Anterior cingulate cortex (tissue), 58 donors: ENCODE measurements at regions not wholly inside any gene's neighbourhood (a gene's known extent, or its start where the extent isn't known, plus 50 kb on each side); places are given as distances from the start of the nearest gene placed in this dataset.

Experiments used
- DNase-seq, 58 donors: peaks; one replicate each; lab custom pipeline; 2025; lab: John Stamatoyannopoulos, UW

DNA sequence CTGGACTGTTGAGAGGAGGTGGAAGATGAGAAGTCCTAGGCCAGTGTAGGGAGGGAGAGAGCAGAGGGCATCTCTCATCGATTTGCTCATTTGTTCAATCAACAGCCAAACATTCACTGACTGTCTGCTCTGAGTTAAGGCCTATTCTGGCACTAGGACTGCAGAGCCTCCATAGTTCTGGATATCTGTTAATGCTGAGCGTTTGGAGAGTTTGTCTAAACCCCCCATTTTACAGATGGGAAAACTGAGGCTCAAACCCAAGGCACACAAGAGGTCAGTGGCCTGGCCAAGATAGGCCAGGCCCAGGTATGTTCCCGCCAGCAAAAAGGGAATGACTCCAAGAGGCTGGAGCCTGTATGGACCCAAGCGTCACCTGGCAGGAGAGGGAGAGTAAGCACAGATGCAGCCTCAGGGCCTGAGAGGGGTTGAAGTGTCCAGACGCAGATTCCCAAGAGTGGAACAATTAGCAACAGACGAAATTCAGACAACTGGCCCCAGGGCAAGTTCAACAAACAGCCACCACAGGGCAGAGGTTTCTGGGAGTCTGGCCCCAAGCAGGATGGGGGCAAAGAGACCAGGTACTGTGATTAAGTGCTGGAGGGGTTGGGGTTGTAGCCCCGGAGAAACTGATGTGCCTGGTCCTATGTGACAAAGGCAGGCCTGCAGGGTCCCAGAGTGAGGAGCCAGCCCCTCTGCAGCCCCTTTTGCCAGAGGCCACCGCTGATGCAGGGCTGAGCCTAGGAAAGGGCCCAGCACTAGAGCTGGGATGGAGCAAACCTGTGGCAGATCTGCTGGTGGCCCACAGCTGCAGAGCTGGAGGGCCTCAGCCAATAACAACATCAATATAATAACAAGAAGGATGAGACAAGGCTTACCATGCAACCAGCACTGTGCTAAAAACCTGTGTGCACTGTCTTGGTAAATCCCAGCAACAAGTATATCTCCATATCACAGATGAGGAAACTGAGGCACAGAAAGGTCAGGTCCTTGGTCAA, 245.1 kb upstream of the TLE3 start:
- DNase-seq, result no peak

DNA sequence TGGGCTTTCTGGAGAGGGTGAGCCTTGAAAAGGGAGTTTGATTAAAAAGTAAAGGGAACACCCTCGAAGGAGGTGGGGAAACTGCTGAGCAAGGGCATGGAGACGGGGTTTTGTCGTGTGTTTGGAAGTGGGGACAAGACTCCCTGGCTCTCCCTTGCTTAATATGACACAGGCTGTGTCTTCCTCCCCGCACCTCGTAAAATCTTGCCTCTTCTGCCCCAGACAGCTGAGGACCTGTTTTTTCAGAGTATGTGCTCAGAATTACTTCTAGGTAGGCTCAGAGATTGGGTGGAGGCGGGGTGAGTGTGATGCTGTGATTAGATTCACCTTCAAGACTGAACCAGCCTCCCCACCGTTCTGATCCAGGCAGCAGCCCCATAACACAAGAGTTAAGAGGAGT, 244.4 kb upstream of the TLE3 start:
- DNase-seq, result no peak

DNA sequence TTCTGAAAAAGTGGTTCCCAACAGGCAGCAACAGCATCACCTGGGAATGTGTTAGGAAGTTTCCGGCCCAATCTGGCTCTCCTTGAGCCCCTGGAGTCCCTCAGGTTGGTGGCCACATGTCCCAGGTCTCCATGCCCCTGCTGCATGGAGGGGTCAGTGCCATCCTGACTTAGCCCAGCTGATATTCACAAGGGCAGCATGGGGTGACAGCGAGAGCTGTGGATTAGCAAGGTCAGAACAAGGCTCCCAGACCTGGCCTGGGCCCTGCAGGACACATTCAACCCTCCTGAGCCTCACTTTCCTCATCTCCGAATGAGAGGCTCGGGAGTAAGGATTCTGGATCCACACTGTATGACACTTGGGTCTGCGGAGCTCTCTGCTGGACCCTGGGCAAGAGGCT, 243.8 kb upstream of the TLE3 start:
- DNase-seq, result no peak

DNA sequence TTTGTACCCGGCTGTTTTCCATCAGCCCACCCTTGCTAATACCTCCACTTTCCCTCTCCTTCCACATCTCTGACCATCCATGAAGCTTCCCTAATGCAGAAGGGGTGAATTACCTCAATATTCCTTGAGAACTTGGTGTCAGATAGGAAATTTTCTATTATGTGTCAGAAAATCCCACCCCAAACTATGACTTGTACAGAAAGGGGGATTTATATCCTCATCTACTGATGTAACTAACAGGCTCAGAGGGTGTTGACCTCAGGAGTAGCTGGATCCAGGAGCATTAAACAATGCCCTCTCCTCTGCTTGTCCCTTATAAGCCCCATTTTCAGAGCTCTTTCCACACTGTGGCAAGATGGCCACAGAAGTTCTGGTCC, 242.8 kb upstream of the TLE3 start:
- DNase-seq, result no peak

DNA sequence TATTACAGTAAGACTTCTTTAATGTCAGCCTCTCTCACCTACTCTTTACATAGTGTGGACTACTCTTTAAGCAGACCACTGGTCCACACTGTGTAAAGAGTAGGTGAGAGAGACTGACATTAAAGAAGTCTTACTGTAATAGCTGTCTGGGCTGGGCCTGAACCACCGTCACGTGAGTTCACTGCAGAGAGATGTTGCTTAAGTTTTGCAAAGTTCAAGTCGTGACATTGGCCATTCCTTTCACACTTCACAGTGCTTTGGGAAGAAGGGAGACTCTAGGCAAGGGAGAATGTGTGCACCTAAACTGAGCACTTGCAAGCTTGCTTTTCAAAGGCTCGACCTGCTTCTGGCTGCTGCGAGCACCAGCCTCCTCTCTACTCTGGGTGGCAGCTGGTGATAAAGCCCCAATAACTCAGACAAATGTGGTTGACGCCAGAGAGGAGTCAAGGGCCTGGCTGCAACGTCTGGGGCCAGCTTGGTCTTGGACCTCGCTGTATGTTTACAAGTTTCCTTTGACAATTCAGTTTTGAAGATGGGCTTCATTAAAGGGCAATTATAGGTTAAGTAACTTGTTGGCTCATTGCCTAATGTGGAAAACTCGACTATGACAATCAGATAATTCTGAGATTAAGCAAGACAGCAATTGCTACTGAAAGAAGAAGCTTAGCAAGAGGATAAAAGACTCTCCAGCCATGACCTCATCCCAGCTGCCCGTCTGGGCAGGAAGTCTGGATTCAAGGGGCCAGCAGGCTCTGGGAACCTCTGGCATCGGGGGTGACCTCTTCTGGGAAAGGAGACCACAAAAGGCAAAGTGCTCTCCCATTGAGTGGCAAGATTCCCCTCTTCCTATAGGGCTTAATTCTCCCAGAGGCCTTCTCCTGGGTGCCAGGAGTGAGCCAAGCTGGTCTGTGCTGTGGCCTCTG, 242.1 kb upstream of the TLE3 start:
- DNase-seq, result no peak

DNA sequence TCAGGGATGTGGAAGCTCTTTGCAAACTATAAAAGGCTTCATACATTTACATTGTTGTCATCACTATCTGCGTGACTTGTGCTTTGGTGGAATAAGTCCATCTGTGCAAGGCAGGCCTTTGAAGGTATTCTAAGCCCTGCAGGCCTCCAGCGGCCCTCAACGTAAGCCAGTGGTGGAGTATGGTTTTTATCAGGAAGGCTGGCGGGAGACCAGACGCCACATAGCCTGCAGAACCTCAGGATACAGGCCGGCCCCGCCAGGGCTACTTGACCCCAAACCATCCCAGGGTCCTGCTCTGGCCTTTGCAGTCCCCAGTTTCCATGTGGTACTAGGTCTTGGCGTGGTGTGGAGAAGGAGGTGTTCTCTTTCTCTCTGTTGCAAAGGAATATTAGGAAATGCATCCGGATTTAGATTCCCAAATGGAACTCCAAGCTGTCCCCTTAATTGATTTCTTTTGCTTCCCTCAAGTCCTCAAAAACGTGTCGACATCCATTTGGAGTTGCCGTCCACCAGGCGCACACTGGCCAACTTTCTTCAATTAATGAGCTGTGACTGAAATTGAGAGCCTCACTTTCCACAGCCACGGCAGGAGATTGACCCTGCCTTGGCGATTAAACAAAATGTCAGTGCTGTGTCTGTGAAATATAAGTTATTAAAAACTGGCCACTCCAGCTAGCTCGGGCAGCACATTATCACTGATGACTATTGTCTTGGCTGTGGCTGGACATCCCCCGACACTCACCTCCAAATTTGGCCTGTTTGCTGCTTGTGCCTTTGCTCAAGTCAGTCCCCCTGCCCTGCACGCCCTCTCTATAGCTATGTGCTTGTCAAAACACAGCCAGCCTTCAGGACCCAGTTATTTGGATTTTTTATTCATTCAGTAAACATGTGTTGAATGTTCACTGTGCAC, 239.8 kb upstream of the TLE3 start:
- no peak for DNase-seq

- DNase-seq, result no peak
Observed at GRCh38 chr15:70336425-70337009, 238.8 kb upstream of the TLE3 start.

DNA sequence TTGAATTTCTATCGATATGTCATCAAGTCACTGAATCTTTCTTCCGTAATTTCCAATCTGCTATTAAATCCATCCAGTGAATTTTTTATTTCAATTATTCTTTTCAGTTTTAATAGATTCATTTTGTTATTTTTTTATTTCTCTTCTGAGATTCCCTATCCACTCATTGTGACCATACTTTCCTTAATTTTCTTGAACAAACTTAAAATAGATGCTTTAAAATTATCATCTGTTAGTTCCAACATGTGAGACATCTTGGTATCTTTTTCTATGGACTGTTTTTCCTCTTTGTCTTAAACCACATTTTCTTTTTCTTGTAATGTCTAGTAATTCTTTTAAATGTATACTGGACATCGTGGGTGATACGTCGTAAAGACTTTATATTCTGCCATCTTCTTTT, 236.6 kb upstream of the TLE3 start:
- DNase-seq, result no peak

GRCh38 chr15:70329179-70329578, 231.5 kb upstream of the TLE3 start:
- DNase-seq, result no peak

DNA sequence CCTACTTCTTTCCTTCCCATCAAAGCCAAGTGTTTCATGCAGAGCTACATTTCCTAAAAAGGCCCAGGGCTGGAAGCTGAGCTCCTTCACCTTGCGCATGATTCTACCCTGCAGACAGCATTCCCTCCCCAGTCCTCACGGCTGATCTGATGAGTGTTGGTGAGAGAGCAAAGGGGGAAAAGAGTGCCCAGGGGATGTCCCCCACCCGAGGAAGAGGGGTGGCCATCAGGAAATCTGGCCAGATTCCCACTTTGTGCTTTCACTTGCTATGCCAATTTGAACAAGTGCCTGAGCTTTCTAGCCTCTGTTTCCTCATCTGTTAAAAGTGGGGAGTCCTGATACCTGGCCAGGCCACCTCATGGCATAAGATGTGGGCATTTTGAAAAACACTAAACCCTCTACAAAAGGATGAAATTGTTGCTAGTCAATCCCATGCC, 231.0 kb upstream of the TLE3 start:
- DNase-seq, result no peak

GRCh38 chr15:70327856-70328678, 230.3 kb upstream of the TLE3 start:
- DNase-seq, result peak in 8 of 58 donors; percentile 6 to 29 (median 21)

- DNase-seq, result no peak
Observed at GRCh38 chr15:70327328-70327855, 229.7 kb upstream of the TLE3 start.

DNA sequence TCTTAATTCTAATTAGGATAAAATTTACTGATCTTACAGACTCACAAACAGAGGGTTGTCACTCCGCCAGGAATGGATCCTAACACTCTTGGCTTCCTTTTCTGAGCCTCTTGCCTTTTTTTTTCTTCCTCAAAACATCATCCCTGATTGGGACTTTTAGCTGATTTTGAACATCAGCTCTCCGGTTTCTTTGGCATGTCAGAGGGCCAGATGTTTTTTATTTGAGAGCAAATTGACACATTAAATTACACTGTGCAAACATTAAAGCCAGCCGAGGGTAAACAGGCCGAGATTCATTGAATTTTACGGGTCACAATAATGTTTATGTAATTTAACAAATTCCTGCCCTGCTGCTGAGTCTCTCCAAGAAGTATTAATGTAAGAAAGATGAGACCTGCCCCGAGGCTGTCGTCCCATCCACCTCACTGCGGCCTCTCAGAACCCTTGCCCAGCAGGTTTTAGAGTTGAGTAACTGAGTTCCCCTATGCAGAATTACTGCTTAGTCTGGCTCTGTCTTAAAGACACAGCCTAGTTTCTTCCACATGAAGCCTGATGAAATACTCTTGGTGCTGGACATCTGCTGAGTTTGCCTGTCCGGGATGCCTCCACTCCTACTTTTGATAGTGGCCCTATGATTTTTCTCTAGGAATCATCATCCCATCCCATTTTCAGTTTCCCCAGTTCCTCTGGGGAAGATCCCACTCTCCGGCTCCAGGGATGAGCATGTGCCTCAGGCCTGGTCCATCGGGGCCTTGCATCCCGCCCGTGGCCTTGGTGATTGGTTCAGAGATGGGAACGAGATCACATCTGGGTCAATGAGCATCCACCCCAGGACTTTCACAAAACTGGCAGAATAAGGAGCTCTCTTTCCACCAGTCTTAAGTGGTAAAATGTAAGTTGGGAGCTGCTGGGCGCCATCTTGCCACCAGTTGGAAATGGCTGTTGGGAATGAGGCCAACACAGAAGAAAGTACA, 226.6 kb upstream of the TLE3 start:
- no peak for DNase-seq

- DNase-seq, result no peak
Observed at GRCh38 chr15:70323111-70323851, 225.6 kb upstream of the TLE3 start.

- DNase-seq, result no peak
Observed at GRCh38 chr15:70322051-70322668, 224.4 kb upstream of the TLE3 start.

GRCh38 chr15:70321172-70321819, 223.6 kb upstream of the TLE3 start:
- DNase-seq, result no peak
